ENCODE measurements at regions not wholly inside any gene's neighbourhood (a gene's known extent, or its start where the extent isn't known, plus 50 kb on each side); places are given as distances from the start of the nearest gene placed in this dataset.

GRCh38 chr3:194868831-194869230, 183.1 kb downstream of the FAM43A start:
- no peak for DNase-seq

GRCh38 chr3:194869482-194870169, 183.9 kb downstream of the FAM43A start:
- no peak for DNase-seq

- peak; percentile 87 for DNase-seq
These were observed 184.9 kb downstream of the FAM43A start for GRCh38 chr3:194870394-194871110.

- DNase-seq: peak; percentile 100
These were observed 185.6 kb downstream of the FAM43A start for GRCh38 chr3:194871143-194871863.

- peak; percentile 91 for DNase-seq
These were observed 186.4 kb downstream of the FAM43A start for GRCh38 chr3:194871864-194872668.

GRCh38 chr3:194872669-194872977, 186.9 kb downstream of the FAM43A start:
- DNase-seq: peak; percentile 83

GRCh38 chr3:194873474-194873873, 187.8 kb downstream of the FAM43A start:
- DNase-seq: peak; percentile 33

GRCh38 chr3:194874206-194874605, 188.5 kb downstream of the FAM43A start:
- DNase-seq: peak; percentile 82

- DNase-seq: no peak
These were observed 189.1 kb downstream of the FAM43A start for GRCh38 chr3:194874783-194875182.

GRCh38 chr3:194875581-194876402, 190.1 kb downstream of the FAM43A start:
- no peak for DNase-seq

GRCh38 chr3:194876403-194877095, 190.9 kb downstream of the FAM43A start:
- no peak for DNase-seq

- DNase-seq: no peak
These were observed 191.8 kb downstream of the FAM43A start for GRCh38 chr3:194877291-194878119.

GRCh38 chr3:194879126-194879877, 193.6 kb downstream of the FAM43A start:
- DNase-seq: peak; percentile 30

GRCh38 chr3:194879991-194880939, 194.6 kb downstream of the FAM43A start:
- DNase-seq: peak; percentile 98

- DNase-seq: no peak
These were observed 195.6 kb downstream of the FAM43A start for GRCh38 chr3:194880940-194881925.

GRCh38 chr3:194884649-194885315, 199.1 kb downstream of the FAM43A start:
- DNase-seq: peak; percentile 50

- DNase-seq: no peak
These were observed 200.1 kb downstream of the FAM43A start for GRCh38 chr3:194885766-194886165.

All from NCI-H69 (cell line).